Kidney (tissue), 13 donors: ENCODE measurements at regions not wholly inside any gene's neighbourhood (a gene's known extent, or its start where the extent isn't known, plus 50 kb on each side); places are given as distances from the start of the nearest gene placed in this dataset.
A peak's percentile ranks its signal among the peaks of the same experiment; 100 is the strongest.

Experiments used
- DNase-seq, 5 donors: peaks; one replicate each; pipeline ENCODE4 v3.0.0-alpha.2; 2013 to 2020
- FAIRE-seq: peaks from 2 replicates; lab custom pipeline; 2012; peaks lifted over from hg19 to GRCh38; lab: Jason Lieb, UNC
- H3K27ac ChIP-seq, 2 donors: one replicate each; pipeline ENCODE4 v1.7.0; 2013; ENCODE audit warnings: low read depth in 2 of 2, low read length in 2 of 2, inconsistent platforms in 1 of 2
- H3K27me3 ChIP-seq: one replicate; pipeline ENCODE4 v1.7.1; 2013; ENCODE audit warnings: low read length, inconsistent platforms; ENCODE audit not compliant: control insufficient read depth, insufficient read depth
- H3K36me3 ChIP-seq, 3 donors: one replicate each; pipeline versions ENCODE4 v1.7.0 to v1.7.1; 2013; ENCODE audit warnings: low read length in 3 of 3, control low read depth in 1 of 3, inconsistent platforms in 1 of 3; ENCODE audit not compliant: insufficient read depth in 3 of 3, control insufficient read depth in 2 of 3
- H3K4me1 ChIP-seq, 3 donors: one replicate each; pipeline versions ENCODE4 v1.7.0 to v1.7.1; 2013; ENCODE audit warnings: low read length in 3 of 3, inconsistent platforms in 1 of 3, low read depth in 1 of 3; ENCODE audit not compliant: control insufficient read depth in 2 of 3, insufficient read depth in 2 of 3
- H3K4me3 ChIP-seq, 3 donors: one replicate each; pipeline versions ENCODE4 v1.7.0 to v1.8.1; 2013; ENCODE audit warnings: low read length in 3 of 3, control low read depth in 1 of 3, inconsistent platforms in 1 of 3
- H3K9ac ChIP-seq, 3 donors: one replicate each; pipeline versions ENCODE4 v1.7.0 to v1.7.1; 2013; ENCODE audit warnings: low read length in 3 of 3, control low read depth in 1 of 3, inconsistent platforms in 1 of 3
- H3K9me3 ChIP-seq, 3 donors: one replicate each; pipeline versions ENCODE4 v1.7.0 to v1.7.1; 2013; ENCODE audit warnings: low read length in 3 of 3, control low read depth in 1 of 3, inconsistent platforms in 1 of 3; ENCODE audit not compliant: control insufficient read depth in 2 of 3, insufficient read depth in 1 of 3
- intact Hi-C: fragments of 100-400 bp; cut with DNase I; formaldehyde crosslinking; loops from one replicate; pipeline ENCODE4 v1.11.1; 2022
- TF ChIP-seq, protein P1 (sequence below): IDR thresholded peaks from 3 replicates; pipeline ENCODE4 v1.5.1; 2012; ENCODE audit warnings: mild to moderate bottlenecking, moderate library complexity, borderline replicate concordance; ENCODE audit not compliant: insufficient read depth; ENCODE audit errors: extremely low read depth
- donor health status: control.
- donor health status: control.
- donor health status: control.
- donor health status: control.
- donor health status: control.
- donor health status: DM: yes; HTN: yes; CAD: no.
- donor health status: Normal renal cell carcinoma (clear cell type).

DNA sequence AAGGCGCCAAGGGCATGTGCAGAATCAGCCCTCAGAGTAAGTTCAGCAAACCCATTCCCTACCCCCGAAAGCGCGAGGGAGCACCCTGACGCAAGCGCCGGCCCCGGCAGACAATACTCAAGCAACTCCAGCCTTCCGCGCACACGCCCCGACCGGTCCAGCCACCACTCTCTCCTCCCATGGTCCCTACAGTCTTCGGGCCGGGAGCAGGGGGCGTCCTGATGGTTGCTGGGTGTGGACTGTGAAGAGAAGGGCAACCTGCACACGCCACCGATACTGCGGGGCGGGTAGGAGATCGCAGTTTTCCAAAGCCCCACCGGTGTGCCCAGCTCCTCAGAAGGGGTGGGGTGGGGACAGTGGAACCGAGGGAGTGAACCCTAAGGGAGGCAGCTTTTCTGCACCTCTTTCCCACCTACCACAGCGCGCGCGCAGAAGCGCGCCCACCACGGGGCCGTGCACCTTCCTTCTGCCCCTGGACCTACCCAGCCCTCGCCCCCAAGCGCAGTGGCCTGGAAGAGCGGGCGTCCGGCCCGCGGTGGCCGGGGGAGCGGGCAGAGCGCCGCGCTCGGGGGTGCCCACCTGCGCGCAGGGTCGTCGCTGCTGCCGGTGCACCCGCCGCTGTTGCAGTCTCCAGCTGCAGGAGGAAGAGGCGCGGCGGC is 650.2 kb upstream of the DIPK2B start:
- intact Hi-C loops = no loop called here
- Histone ChIP-seq H3K9ac (peak overlapping the region in 2 of 3 donors; percentile 42 to 46), H3K9me3 (no peaks in the 10 kb centered on the region), H3K27ac (no peak overlapping the region), H3K36me3 (no peaks in the 10 kb centered on the region), H3K4me1 (no peaks in the 10 kb centered on the region), H3K4me3 (peak overlapping the region; percentile 48 to 64 (median 61)), H3K27me3 (no peaks in the 10 kb centered on the region)
- DNase-seq = peak in 4 of 5 donors; percentile 18 to 44 (median 40)
- FAIRE-seq = no peak
- TF ChIP-seq, protein P1, sequence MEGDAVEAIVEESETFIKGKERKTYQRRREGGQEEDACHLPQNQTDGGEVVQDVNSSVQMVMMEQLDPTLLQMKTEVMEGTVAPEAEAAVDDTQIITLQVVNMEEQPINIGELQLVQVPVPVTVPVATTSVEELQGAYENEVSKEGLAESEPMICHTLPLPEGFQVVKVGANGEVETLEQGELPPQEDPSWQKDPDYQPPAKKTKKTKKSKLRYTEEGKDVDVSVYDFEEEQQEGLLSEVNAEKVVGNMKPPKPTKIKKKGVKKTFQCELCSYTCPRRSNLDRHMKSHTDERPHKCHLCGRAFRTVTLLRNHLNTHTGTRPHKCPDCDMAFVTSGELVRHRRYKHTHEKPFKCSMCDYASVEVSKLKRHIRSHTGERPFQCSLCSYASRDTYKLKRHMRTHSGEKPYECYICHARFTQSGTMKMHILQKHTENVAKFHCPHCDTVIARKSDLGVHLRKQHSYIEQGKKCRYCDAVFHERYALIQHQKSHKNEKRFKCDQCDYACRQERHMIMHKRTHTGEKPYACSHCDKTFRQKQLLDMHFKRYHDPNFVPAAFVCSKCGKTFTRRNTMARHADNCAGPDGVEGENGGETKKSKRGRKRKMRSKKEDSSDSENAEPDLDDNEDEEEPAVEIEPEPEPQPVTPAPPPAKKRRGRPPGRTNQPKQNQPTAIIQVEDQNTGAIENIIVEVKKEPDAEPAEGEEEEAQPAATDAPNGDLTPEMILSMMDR = no peak

- H3K9me3 ChIP-seq = no peaks in the 10 kb centered on the region
- intact Hi-C loops = no loop called here
- no peaks in the 10 kb centered on the region for H3K36me3 ChIP-seq
- peak overlapping the region; percentile 47 to 64 (median 61) for H3K4me3 ChIP-seq
- no peaks in the 10 kb centered on the region for H3K27me3 ChIP-seq
- TF ChIP-seq, protein P1 = no peak
- H3K9ac ChIP-seq = peak overlapping the region in 2 of 3 donors; percentile 42 to 46
- DNase-seq (peak in 2 of 5 donors; percentile 15 to 31), FAIRE-seq (no peak)
- H3K27ac ChIP-seq = no peak overlapping the region
- H3K4me1 ChIP-seq = no peaks in the 10 kb centered on the region
Measured at GRCh38 chrX:45850197-45850774, 649.6 kb upstream of the DIPK2B start.

DNA sequence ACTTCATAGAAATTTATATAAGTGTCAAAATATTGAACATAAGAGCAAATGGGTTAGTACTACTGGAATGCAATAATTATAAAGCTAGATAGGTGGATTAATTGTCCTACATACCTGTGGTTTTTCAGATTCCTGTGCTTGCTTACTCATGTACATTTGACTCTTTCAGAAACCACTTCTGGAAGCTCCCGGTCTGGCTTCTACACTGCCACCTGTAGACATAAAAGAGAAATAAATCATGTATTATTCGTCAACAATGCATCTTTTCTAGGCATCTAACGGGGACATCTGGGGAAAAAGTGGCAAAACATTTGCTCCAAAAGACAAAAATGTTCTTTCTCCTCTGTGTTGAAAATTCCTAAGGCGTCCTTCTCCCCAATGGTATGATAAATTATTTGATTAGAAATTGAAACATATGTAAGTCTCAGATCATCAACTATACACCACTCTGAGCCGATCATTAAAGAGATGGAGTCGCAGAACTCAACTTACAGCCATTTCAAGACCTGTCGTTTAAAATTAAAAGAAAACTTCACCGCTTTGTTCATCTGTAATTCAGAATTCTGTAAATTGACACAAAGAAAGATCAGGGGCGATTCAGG is 648.7 kb upstream of the DIPK2B start:
- Histone ChIP-seq H3K4me1 (no peaks in the 10 kb centered on the region), H3K27me3 (no peaks in the 10 kb centered on the region), H3K9me3 (no peaks in the 10 kb centered on the region), H3K27ac (no peak overlapping the region), H3K36me3 (no peaks in the 10 kb centered on the region), H3K4me3 (no peak overlapping the region), H3K9ac (no peak overlapping the region)
- no peak for FAIRE-seq
- intact Hi-C loops = no loop called here
- DNase-seq = peak in 2 of 5 donors; percentile 25 to 44
- TF ChIP-seq, protein P1 = no peak
